ENCODE measurements at regions not wholly inside any gene's neighbourhood (a gene's known extent, or its start where the extent isn't known, plus 50 kb on each side); places are given as distances from the start of the nearest gene placed in this dataset.

GRCh38 chr4:178480881-178481280, 1038.6 kb upstream of the AGA start:
- Histone ChIP-seq H3K4me3 (no peak overlapping the region), H3K27ac (replicated peaks in 1 of 4) (no peak overlapping the region), H3K36me3 (no peaks in the 10 kb centered on the region), H3K27me3 (no peaks in the 10 kb centered on the region), H3K9me3 (no peaks in the 10 kb centered on the region), H3K4me1 (no peaks in the 10 kb centered on the region)
- intact Hi-C loops (cut with DNase I) = no loop called here
- DNase-seq (ENCODE audit: extremely low spot score) = no peak
- no peak for TF ChIP-seq POLR2A (IDR thresholded peaks at IDR 0.05; ENCODE audit: low read depth)
- TF ChIP-seq, protein P1, sequence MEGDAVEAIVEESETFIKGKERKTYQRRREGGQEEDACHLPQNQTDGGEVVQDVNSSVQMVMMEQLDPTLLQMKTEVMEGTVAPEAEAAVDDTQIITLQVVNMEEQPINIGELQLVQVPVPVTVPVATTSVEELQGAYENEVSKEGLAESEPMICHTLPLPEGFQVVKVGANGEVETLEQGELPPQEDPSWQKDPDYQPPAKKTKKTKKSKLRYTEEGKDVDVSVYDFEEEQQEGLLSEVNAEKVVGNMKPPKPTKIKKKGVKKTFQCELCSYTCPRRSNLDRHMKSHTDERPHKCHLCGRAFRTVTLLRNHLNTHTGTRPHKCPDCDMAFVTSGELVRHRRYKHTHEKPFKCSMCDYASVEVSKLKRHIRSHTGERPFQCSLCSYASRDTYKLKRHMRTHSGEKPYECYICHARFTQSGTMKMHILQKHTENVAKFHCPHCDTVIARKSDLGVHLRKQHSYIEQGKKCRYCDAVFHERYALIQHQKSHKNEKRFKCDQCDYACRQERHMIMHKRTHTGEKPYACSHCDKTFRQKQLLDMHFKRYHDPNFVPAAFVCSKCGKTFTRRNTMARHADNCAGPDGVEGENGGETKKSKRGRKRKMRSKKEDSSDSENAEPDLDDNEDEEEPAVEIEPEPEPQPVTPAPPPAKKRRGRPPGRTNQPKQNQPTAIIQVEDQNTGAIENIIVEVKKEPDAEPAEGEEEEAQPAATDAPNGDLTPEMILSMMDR (IDR thresholded peaks at IDR 0.05) = no peak
- no peak for TF ChIP-seq POLR2AphosphoS5 (IDR thresholded peaks at IDR 0.05)
- no peak for TF ChIP-seq EP300 (IDR thresholded peaks at IDR 0.05)

GRCh38 chr4:178481564-178481963, 1039.3 kb upstream of the AGA start:
- Histone ChIP-seq H3K36me3 (no peaks in the 10 kb centered on the region), H3K9me3 (no peaks in the 10 kb centered on the region), H3K27ac (replicated peaks in 1 of 4) (no peak overlapping the region), H3K4me1 (no peaks in the 10 kb centered on the region), H3K4me3 (no peak overlapping the region), H3K27me3 (no peaks in the 10 kb centered on the region)
- TF ChIP-seq, protein P1 (IDR thresholded peaks at IDR 0.05) = no peak
- TF ChIP-seq POLR2A (IDR thresholded peaks at IDR 0.05; ENCODE audit: low read depth) (no peak), EP300 (IDR thresholded peaks at IDR 0.05) (no peak), POLR2AphosphoS5 (IDR thresholded peaks at IDR 0.05) (no peak)
- intact Hi-C loops (cut with DNase I) = no loop called here
- 70% methylated on average over 3 of the region's 3 CpGs for WGBS
- DNase-seq (ENCODE audit: extremely low spot score) = no peak

DNA sequence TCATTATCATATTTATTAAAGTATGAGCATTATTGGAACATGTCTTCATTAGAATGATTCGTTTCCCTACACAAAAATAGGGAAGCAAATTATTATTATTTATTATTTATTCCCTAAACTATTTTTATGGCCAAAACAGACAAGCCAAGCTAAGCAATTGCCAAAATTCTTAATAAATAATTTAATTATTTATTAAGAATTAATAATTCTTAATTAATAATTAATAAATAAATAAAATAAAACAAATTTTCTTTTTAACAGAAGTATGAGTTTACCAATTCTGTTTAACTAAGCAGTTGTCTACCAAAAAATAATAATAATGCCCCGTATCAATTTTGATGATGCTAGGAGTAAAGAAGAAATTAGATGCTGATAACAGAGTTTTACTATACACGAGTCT, 1080.8 kb upstream of the AGA start:
- TF ChIP-seq, protein P1 (IDR thresholded peaks at IDR 0.05) = no peak
- no peaks in the 10 kb centered on the region for H3K36me3 ChIP-seq
- no peak overlapping the region for H3K27ac ChIP-seq (replicated peaks in 1 of 4)

DNA sequence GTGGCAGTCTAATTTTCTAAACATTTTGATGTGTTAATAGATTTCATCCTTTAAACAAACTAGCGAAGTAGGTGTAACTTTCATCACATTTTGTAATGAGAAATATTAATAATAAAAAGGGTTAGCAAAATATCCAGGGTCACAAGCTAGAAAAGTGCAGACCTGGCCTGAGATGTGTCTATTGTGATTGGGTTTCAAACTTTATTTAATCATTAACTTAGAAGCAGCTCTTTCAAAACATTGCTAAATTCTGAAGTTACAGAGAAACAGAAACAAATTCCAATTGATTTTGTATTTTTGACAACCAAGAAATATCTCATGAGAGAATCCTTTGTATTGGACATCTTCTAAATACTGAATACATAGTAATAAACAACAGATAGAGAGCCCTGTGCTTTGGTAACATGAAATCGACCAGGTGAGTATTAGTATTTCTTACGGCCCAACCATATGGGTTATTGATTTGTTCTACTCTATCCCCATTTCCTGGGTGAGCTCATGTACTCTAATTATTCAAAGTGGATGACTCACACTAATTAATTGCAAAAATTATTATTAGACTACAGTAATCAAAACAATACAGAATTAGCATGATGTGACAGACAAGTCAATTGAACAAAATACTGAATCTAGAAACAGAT, 1093.8 kb upstream of the AGA start:
- Histone ChIP-seq H3K9me3 (no peaks in the 10 kb centered on the region), H3K4me3 (no peak overlapping the region), H3K27ac (replicated peaks in 1 of 4) (no peak overlapping the region), H3K27me3 (no peaks in the 10 kb centered on the region), H3K4me1 (no peaks in the 10 kb centered on the region), H3K36me3 (no peaks in the 10 kb centered on the region)
- DNase-seq (ENCODE audit: extremely low spot score) = no peak
- intact Hi-C loops (cut with DNase I) = no loop called here
- WGBS = 55% methylated on average over 3 of the region's 3 CpGs
- TF ChIP-seq POLR2A (IDR thresholded peaks at IDR 0.05; ENCODE audit: low read depth) (no peak), EP300 (IDR thresholded peaks at IDR 0.05) (no peak), POLR2AphosphoS5 (IDR thresholded peaks at IDR 0.05) (no peak)
- TF ChIP-seq, protein P1 (IDR thresholded peaks at IDR 0.05) = no peak

More for the DNA sequence above, 1080.8 kb upstream of the AGA start:
- 89% methylated on average over 3 of the region's 3 CpGs for WGBS
- Histone ChIP-seq H3K27me3 (no peaks in the 10 kb centered on the region), H3K4me1 (no peaks in the 10 kb centered on the region), H3K9me3 (no peaks in the 10 kb centered on the region), H3K4me3 (no peak overlapping the region)
- DNase-seq (ENCODE audit: extremely low spot score) = no peak
- intact Hi-C loops (cut with DNase I) = no loop called here

DNA sequence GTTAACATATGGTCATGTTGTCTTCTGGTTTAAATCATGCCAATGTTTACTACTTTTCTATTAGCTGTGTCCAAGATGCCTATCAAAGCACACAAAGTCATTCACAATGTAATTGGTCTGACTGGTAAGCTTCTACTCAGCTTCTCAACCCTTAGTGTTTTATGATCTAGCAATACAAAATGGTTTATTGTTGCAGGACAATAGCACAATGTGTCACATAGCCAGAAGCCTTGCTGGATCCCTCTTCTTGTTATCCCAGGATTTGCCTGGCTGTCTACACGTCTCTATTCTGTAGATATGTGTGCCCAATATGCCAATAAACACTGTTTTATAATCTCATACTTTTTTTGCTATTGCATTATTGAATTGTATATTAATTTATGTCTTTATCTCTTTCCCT, 1111.0 kb upstream of the AGA start:
- H3K36me3 ChIP-seq = no peaks in the 10 kb centered on the region
- H3K4me1 ChIP-seq = no peaks in the 10 kb centered on the region
- DNase-seq (ENCODE audit: extremely low spot score) = no peak
- no peaks in the 10 kb centered on the region for H3K9me3 ChIP-seq
- no peak overlapping the region for H3K4me3 ChIP-seq
- 0% methylated on average over 1 of the region's 1 CpG for WGBS
- intact Hi-C loops (cut with DNase I) = no loop called here
- no peak overlapping the region for H3K27ac ChIP-seq (replicated peaks in 1 of 4)
- H3K27me3 ChIP-seq = no peaks in the 10 kb centered on the region
- TF ChIP-seq POLR2A (IDR thresholded peaks at IDR 0.05; ENCODE audit: low read depth) (no peak), EP300 (IDR thresholded peaks at IDR 0.05) (no peak), POLR2AphosphoS5 (IDR thresholded peaks at IDR 0.05) (no peak)
- TF ChIP-seq, protein P1 (IDR thresholded peaks at IDR 0.05) = no peak

Data from esophagus muscularis mucosa (tissue), 4 donors.